GM13977 (cell line): ENCODE measurements at regions not wholly inside any gene's neighbourhood (a gene's known extent, or its start where the extent isn't known, plus 50 kb on each side); places are given as distances from the start of the nearest gene placed in this dataset.
A peak's percentile ranks its signal among the peaks of the same experiment; 100 is the strongest.

Source experiments
- DNase-seq: peaks from one replicate; pipeline ENCODE4 v3.0.0; 2012; ENCODE audit warnings: low spot score
- in situ Hi-C: fragments of 300-500 bp; cut with MboI; formaldehyde crosslinking; loops from one replicate; pipeline ENCODE4 v1.12.0; 2022; ENCODE audit warnings: low sequenced_read_pairs, low pct_unique_long_range_greater_than_20kb, mixed read lengths, inconsistent platforms; ENCODE audit not compliant: unreplicated experiment
- TF ChIP-seq, protein P1 (sequence below): IDR thresholded peaks from 2 replicates; pipeline ENCODE4 v1.5.1; 2012; ENCODE audit warnings: mild to moderate bottlenecking, control low read depth; ENCODE audit not compliant: insufficient read depth; ENCODE audit errors: extremely low read depth, missing control alignments

DNA sequence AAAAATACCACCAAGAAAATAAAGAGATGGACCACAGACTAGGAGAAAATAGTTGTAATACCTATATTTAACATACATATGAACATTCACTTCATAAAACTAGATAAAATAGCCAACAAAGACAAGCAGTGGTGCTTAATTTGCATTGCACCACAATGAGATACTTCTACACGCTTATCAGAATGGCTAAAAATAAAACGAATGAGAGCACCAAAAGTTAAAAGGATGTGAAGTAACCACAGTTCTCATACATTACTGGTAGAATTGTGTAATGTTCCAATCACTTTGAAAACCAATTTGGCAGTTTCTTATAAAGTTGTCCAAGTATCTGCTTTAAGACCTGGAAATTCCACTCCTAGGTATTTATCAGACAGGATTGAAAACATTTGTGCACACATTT is 198.9 kb upstream of the SGCD start:
- in situ Hi-C loops: no loop called here
- TF ChIP-seq, protein P1, sequence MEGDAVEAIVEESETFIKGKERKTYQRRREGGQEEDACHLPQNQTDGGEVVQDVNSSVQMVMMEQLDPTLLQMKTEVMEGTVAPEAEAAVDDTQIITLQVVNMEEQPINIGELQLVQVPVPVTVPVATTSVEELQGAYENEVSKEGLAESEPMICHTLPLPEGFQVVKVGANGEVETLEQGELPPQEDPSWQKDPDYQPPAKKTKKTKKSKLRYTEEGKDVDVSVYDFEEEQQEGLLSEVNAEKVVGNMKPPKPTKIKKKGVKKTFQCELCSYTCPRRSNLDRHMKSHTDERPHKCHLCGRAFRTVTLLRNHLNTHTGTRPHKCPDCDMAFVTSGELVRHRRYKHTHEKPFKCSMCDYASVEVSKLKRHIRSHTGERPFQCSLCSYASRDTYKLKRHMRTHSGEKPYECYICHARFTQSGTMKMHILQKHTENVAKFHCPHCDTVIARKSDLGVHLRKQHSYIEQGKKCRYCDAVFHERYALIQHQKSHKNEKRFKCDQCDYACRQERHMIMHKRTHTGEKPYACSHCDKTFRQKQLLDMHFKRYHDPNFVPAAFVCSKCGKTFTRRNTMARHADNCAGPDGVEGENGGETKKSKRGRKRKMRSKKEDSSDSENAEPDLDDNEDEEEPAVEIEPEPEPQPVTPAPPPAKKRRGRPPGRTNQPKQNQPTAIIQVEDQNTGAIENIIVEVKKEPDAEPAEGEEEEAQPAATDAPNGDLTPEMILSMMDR: no peak
- peak; percentile 6 for DNase-seq

DNA sequence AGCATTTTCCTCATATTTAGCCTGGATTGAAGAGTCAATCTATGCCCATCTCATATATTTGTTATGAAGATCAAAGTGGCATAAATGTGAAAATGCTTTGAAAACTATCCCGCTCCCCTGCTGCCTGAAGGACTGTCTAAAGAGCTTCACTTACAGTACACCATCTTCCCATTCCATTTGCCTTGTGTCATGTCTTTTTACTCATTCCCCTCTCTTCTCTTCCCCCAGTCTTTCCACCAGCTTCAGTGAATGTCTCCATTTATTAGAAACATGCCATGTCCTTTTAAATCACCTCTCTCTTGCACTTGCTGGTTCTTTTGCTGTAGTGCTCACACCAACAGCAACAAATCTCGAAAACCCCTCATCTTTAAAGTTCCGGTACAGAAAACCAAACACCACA is 192.7 kb upstream of the SGCD start:
- TF ChIP-seq, protein P1: no peak
- DNase-seq: no peak
- in situ Hi-C loops: no loop called here

DNA sequence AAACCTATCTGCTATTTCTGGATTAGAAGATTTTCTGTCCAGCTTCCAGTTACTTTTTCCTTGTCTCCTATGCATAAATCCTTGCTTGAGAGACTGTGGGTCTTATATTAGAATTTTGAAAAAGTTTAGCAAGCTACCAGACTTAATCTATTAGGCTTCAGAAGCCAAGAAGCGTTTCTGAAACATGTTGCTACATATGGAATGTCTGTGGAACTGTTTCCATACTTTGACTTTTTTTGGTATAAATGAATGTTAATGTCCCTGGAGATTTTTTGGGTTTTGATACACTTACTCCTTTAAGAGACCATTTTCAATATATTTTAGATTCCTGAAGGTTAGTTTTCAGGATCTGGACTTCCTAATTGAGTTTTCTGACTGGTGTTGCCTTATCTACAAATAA is 191.4 kb upstream of the SGCD start:
- in situ Hi-C loops: no loop called here
- TF ChIP-seq, protein P1: no peak
- DNase-seq: no peak

DNA sequence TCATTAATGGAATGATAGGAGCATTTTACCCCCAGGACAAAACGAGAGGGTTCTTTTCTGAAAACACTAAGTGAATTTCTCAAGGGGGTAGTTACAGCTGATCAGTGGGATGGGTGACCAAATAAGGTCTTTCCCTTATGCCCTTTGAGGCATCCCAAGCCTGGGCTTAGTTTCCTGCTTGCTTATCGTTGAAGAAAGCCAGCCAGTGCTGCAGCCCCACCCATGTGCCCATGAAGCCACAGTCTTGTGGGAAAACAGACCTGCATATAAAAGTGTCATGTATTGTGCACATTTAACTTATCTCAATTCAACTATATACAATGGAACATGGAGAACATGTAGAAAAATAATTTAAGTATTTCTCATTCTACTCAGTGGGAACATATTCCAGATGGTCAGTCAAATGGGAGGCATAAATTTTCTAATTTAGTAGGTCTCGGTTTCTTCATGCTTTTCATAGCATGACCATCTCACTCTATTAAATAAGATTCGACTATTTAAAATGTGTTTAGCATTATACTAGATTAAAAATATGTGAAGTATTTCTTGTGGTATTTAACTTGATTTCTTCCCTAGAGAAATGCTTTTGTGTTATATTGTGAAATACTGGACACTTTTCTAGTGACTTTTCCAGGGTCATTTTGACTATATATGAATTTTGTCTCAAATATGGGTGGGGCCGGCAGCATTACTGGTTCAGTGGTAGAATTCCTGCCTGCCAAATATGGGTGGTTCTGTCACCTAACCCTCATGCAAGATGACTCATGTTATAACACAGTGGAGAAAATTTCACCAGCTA is 189.7 kb upstream of the SGCD start:
- TF ChIP-seq, protein P1: no peak
- in situ Hi-C loops: no loop called here
- DNase-seq: no peak

DNA sequence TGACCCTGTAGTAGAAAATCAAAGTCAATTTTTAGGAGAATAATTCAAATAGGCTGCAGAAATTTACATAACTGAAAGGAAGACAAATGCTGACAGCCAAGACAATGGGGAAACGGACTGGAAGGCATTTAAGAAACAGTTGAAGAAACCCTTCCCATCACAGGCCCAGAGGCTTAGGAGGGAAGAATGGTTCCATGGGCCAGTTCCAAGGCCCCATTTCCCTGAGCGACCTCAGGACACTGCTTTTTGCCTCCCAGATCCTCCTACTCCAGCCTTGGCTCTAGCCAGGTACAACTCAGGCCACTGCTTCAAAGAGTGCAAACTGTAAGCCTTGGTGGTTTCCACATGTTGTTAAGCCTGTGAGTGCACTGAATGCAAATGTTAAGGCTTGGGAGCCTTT is 184.1 kb upstream of the SGCD start:
- in situ Hi-C loops: no loop called here

DNA sequence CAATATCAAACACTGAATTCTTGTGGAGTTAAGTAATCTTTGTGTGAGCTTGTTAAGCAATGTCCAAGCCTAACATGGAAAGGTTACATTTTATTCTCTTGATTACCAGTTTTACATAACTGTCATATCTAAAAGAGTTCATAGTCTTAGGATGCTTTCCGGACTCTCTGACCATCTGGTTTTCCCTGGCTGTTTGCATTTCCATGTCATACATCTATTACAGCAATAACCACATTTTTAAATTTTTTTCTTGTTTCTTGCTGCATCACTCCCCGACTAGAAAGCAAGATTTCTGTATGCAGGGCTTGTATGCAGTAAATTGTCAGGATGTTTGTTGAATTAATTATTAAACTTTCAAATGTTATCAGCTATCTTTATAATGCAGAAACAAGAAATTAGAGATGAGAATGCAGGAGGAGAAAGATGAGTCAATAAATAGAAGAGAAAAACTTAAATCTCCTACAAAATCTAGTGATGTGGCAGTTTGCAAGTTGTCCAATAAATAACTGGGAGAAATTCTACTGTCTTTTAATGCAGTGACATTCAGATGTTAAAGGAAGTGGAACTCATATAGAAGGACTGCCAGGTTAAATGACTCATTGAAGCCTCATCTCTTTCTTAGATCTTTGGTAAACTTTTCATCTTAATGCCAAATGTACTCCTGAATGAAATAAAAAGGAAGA is 179.6 kb upstream of the SGCD start:
- TF ChIP-seq, protein P1: no peak
- DNase-seq: no peak
- in situ Hi-C loops: no loop called here

More for the DNA sequence above, 184.1 kb upstream of the SGCD start:
- no peak for DNase-seq
- TF ChIP-seq, protein P1: no peak
